GM21737 (cell line): ENCODE measurements at regions not wholly inside any gene's neighbourhood (a gene's known extent, or its start where the extent isn't known, plus 50 kb on each side); places are given as distances from the start of the nearest gene placed in this dataset.
"Not testable (repeated sequence)": the region's sequence is repeated elsewhere in the genome, so short reads cannot be mapped to it uniquely, and the experiment has no call there.

ENCODE experiments used
- ATAC-seq: cut with Tn5 transposase; IDR thresholded peaks from one replicate; pipeline ENCODE4 v1.9.1; 2021; ENCODE audit warnings: mild to moderate bottlenecking, moderate library complexity; ENCODE audit not compliant: unreplicated experiment

GRCh38 chr3:169029674-169030285, 633.7 kb downstream of the MECOM start:
- no peak for ATAC-seq

- ATAC-seq = no peak
These were observed 634.8 kb downstream of the MECOM start for GRCh38 chr3:169028716-169029115.

GRCh38 chr3:169026543-169027182, 636.8 kb downstream of the MECOM start:
- no peak for ATAC-seq

- no peak for ATAC-seq
These were observed 641.1 kb downstream of the MECOM start for GRCh38 chr3:169022457-169022856.

GRCh38 chr3:169020371-169020770, 643.1 kb downstream of the MECOM start:
- ATAC-seq = no peak

- no peak for ATAC-seq
These were observed 654.1 kb downstream of the MECOM start for GRCh38 chr3:169009453-169009852.

- ATAC-seq = no peak
These were observed 654.6 kb downstream of the MECOM start for GRCh38 chr3:169008776-169009358.

GRCh38 chr3:169007145-169007544, 656.4 kb downstream of the MECOM start:
- no peak for ATAC-seq

GRCh38 chr3:169006398-169006797, 657.1 kb downstream of the MECOM start:
- not testable (repeated sequence) for ATAC-seq

- no peak for ATAC-seq
These were observed 660.8 kb downstream of the MECOM start for GRCh38 chr3:169002689-169003088.

- no peak for ATAC-seq
These were observed 664.7 kb downstream of the MECOM start for GRCh38 chr3:168998792-168999191.

GRCh38 chr3:168997488-168997887, 666.0 kb downstream of the MECOM start:
- ATAC-seq = no peak

- ATAC-seq = no peak
These were observed 666.9 kb downstream of the MECOM start for GRCh38 chr3:168996622-168997021.

GRCh38 chr3:168995129-168995528, 668.4 kb downstream of the MECOM start:
- no peak for ATAC-seq

- no peak for ATAC-seq
These were observed 671.7 kb downstream of the MECOM start for GRCh38 chr3:168991803-168992202.

GRCh38 chr3:168990621-168991020, 672.9 kb downstream of the MECOM start:
- no peak for ATAC-seq

- no peak for ATAC-seq
These were observed 673.4 kb downstream of the MECOM start for GRCh38 chr3:168990134-168990533.

GRCh38 chr3:168989396-168989795, 674.1 kb downstream of the MECOM start:
- ATAC-seq = no peak

GRCh38 chr3:168988853-168989252, 674.7 kb downstream of the MECOM start:
- ATAC-seq = no peak

- no peak for ATAC-seq
These were observed 678.6 kb downstream of the MECOM start for GRCh38 chr3:168984872-168985271.

- no peak for ATAC-seq
These were observed 680.5 kb downstream of the MECOM start for GRCh38 chr3:168983046-168983445.

GRCh38 chr3:168981396-168981795, 682.1 kb downstream of the MECOM start:
- no peak for ATAC-seq
